HG03175 (cell line): ENCODE measurements at regions not wholly inside any gene's neighbourhood (a gene's known extent, or its start where the extent isn't known, plus 50 kb on each side); places are given as distances from the start of the nearest gene placed in this dataset.
"Not testable (repeated sequence)": the region's sequence is repeated elsewhere in the genome, so short reads cannot be mapped to it uniquely, and the experiment has no call there.

Source experiments
- ATAC-seq: cut with Tn5 transposase; IDR thresholded peaks from one replicate; pipeline ENCODE4 v1.9.1; 2021; ENCODE audit warnings: mild to moderate bottlenecking, moderate library complexity; ENCODE audit not compliant: unreplicated experiment

GRCh38 chr2:129347486-129348217 is 631.8 kb upstream of the RAB6C start:
- ATAC-seq: peak; percentile 99

GRCh38 chr2:129354631-129355030 is 624.8 kb upstream of the RAB6C start:
- ATAC-seq: no peak

GRCh38 chr2:129361688-129362087 is 617.8 kb upstream of the RAB6C start:
- ATAC-seq: no peak

- no peak for ATAC-seq
Observed at GRCh38 chr2:129366263-129366662, 613.2 kb upstream of the RAB6C start.

GRCh38 chr2:129367107-129367506 is 612.4 kb upstream of the RAB6C start:
- ATAC-seq: no peak

- ATAC-seq: no peak
Observed at GRCh38 chr2:129369437-129369836, 610.0 kb upstream of the RAB6C start.

GRCh38 chr2:129374452-129374851 is 605.0 kb upstream of the RAB6C start:
- ATAC-seq: no peak

- no peak for ATAC-seq
Observed at GRCh38 chr2:129375632-129376425, 603.6 kb upstream of the RAB6C start.

GRCh38 chr2:129376426-129377077 is 602.9 kb upstream of the RAB6C start:
- no peak for ATAC-seq

GRCh38 chr2:129377078-129377469 is 602.4 kb upstream of the RAB6C start:
- ATAC-seq: no peak

GRCh38 chr2:129378186-129378585 is 601.3 kb upstream of the RAB6C start:
- no peak for ATAC-seq

- peak; percentile 65 for ATAC-seq
Observed at GRCh38 chr2:129379411-129379810, 600.1 kb upstream of the RAB6C start.

- ATAC-seq: no peak
Observed at GRCh38 chr2:129381789-129382188, 597.7 kb upstream of the RAB6C start.

- no peak for ATAC-seq
Observed at GRCh38 chr2:129388870-129389269, 590.6 kb upstream of the RAB6C start.

- no peak for ATAC-seq
Observed at GRCh38 chr2:129393816-129394215, 585.6 kb upstream of the RAB6C start.

- ATAC-seq: peak; percentile 59
Observed at GRCh38 chr2:129396980-129397599, 582.4 kb upstream of the RAB6C start.

GRCh38 chr2:129400826-129401225 is 578.6 kb upstream of the RAB6C start:
- ATAC-seq: no peak

- ATAC-seq: no peak
Observed at GRCh38 chr2:129402076-129402475, 577.4 kb upstream of the RAB6C start.

- no peak for ATAC-seq
Observed at GRCh38 chr2:129404000-129404685, 575.3 kb upstream of the RAB6C start.

GRCh38 chr2:129408570-129408969 is 570.9 kb upstream of the RAB6C start:
- no peak for ATAC-seq

GRCh38 chr2:129417041-129417440 is 562.4 kb upstream of the RAB6C start:
- ATAC-seq: not testable (repeated sequence)
